Heart left ventricle (tissue), 13 donors: ENCODE measurements at regions not wholly inside any gene's neighbourhood (a gene's known extent, or its start where the extent isn't known, plus 50 kb on each side); places are given as distances from the start of the nearest gene placed in this dataset.

Experiments
- CTCF ChIP-seq, 12 donors: fragments of 200-600 bp; sonication (generic) in 4 of 12; IDR thresholded peaks; one replicate each; pipeline versions ENCODE4 v1.5.0 to v1.8.0; 2018 to 2022; ENCODE audit warnings: antibody characterized with exemption in 12 of 12, mild to moderate bottlenecking in 5 of 12
- POLR2A ChIP-seq, 2 donors: fragments of 450-650 bp; IDR thresholded peaks; one replicate each; pipeline ENCODE4 v1.6.1; 2017; ENCODE audit warnings: antibody characterized with exemption in 2 of 2, mild to moderate bottlenecking in 2 of 2, moderate library complexity in 2 of 2
- donor health status: ischemic (EF 13 %, LVEDD 7.1; RV severe dilation, severe dysfunction).
- donor health status: DM: no; HTN: yes; CAD: no.
- donor health status: DM: no; HTN: no; CAD: no.
- donor health status: ischemic (EF 25% LVEDD 6.9; RV normal size, moderate dysfunction).
- donor health status: ischemic (EF 25% LVEDD 5.7; RV mildly dilated, moderate dysfunction).
- donor health status: ischemic (EF 35%, LVEDD 5.7; RV mildly dilated, moderate dysfunction).
- donor health status: nonischemic (EF 11% LVEDD 7.7; RV severe dilation, severe dysfunction).
- donor health status: DM: yes; HTN: yes; CAD: no.
- donor health status: PGD.
- donor health status: ischemic (EF 29% LVEDD 5.4; RV normal size, mild dysfunction).
- donor health status: nonischemic (EF 23%, LVEDD 6.1; RV moderate dilation, normal function).

- TF ChIP-seq CTCF (IDR thresholded peaks at IDR 0.05) (peak in 10 of 12 donors; percentile 16 to 47 (median 35)), POLR2A (IDR thresholded peaks at IDR 0.05) (no peak)
These were observed 54.7 kb upstream of the MAN1A2 start for GRCh38 chr1:117312453-117313138.
